GM12878 (cell line): ENCODE measurements at regions not wholly inside any gene's neighbourhood (a gene's known extent, or its start where the extent isn't known, plus 50 kb on each side); places are given as distances from the start of the nearest gene placed in this dataset.

Experiments used
- ATAC-seq: fragments of 200-7000 bp; cut with Tn5 transposase; 3 replicates; pipeline ENCODE4 v1.9.1; 2020; ENCODE audit warnings: mild to moderate bottlenecking, moderate library complexity
- BruUV-seq: library from RNA; stranded (reverse); fragments of 400-500 nt; replicated peaks from 2 replicates; lab custom pipeline; 2021; lab: Mats Ljungman, UMichigan
- CTCF ChIA-PET: fragments of 300-600 bp; sonication (Branson Sonifier 250); formaldehyde crosslinking; extraction: SDS; loops from one replicate; lab custom pipeline; 2021; ENCODE audit warnings: inconsistent platforms; lab: Yijun Ruan, JAX
- POLR2A ChIA-PET: fragments of 350-600 bp; formaldehyde crosslinking; extraction: SDS; loops from one replicate; lab custom pipeline; 2021; ENCODE audit warnings: inconsistent platforms; lab: Charles Lee
- RAD21 ChIA-PET: fragments of 300-600 bp; sonication (Branson Sonifier 250); formaldehyde crosslinking; loops from one replicate; lab custom pipeline; 2023; ENCODE audit warnings: antibody characterized with exemption; ENCODE audit not compliant: unreplicated experiment; lab: Charles Lee
- SMC1A ChIA-PET: fragments of 300-600 bp; sonication (Branson Sonifier 250); formaldehyde crosslinking; loops from one replicate; lab custom pipeline; 2023; ENCODE audit not compliant: unreplicated experiment, uncharacterized antibody; lab: Charles Lee
- DNase-seq: peaks from one replicate; pipeline ENCODE4 v3.0.0-alpha.2; 2011; ENCODE audit warnings: low read depth, low spot score
- FAIRE-seq: peaks from 3 replicates; lab custom pipeline; 2011; peaks lifted over from hg19 to GRCh38; lab: Jason Lieb, UNC
- H2AFZ ChIP-seq: 2 replicates; pipeline ENCODE4 v1.6.0; 2011; ENCODE audit warnings: low read depth, low read length, control low read depth; ENCODE audit not compliant: control insufficient read depth
- H3K27ac ChIP-seq: 2 replicates; pipeline ENCODE4 v1.5.1; 2011; ENCODE audit warnings: control low read depth; ENCODE audit not compliant: control insufficient read depth, insufficient read depth
- H3K27me3 ChIP-seq, 2 experiments: replicated peaks in 1 of 2; 2 replicates each; pipeline versions ENCODE4 v1.6.0 to v1.6.1; 2011; ENCODE audit warnings: low read length in 1 of 2; ENCODE audit not compliant: control insufficient read depth in 2 of 2, insufficient read depth in 2 of 2
- H3K36me3 ChIP-seq, 2 experiments: 2 replicates each; pipeline ENCODE4 v1.5.1; 2011; ENCODE audit warnings: low read length in 1 of 2; ENCODE audit not compliant: control insufficient read depth in 2 of 2, insufficient read depth in 2 of 2
- H3K4me1 ChIP-seq: 2 replicates; pipeline ENCODE4 v1.6.1; 2011; ENCODE audit warnings: mild to moderate bottlenecking, low read length, moderate library complexity, mixed read lengths; ENCODE audit not compliant: control insufficient read depth, insufficient read depth
- H3K4me2 ChIP-seq: 2 replicates; pipeline ENCODE4 v1.6.0; 2011; ENCODE audit warnings: control low read depth; ENCODE audit not compliant: control insufficient read depth, insufficient read depth
- H3K4me3 ChIP-seq: fragments of 200-600 bp; sonication (generic); 2 replicates; pipeline ENCODE4 v1.5.1; 2016
- H3K79me2 ChIP-seq: 2 replicates; pipeline ENCODE4 v1.6.0; 2011; ENCODE audit warnings: low read length; ENCODE audit not compliant: control insufficient read depth, insufficient read depth
- H3K9ac ChIP-seq: 2 replicates; pipeline ENCODE4 v1.8.0; 2011; ENCODE audit warnings: low read length, control low read depth, mixed read lengths; ENCODE audit not compliant: control insufficient read depth, insufficient read depth
- H3K9me3 ChIP-seq: replicated peaks from 3 replicates; pipeline ENCODE4 v1.5.1; 2011; ENCODE audit warnings: mild to moderate bottlenecking, low read length; ENCODE audit not compliant: control insufficient read depth, insufficient read depth
- H4K20me1 ChIP-seq: 2 replicates; pipeline ENCODE4 v1.6.0; 2011; ENCODE audit not compliant: control insufficient read depth, insufficient read depth
- ASH2L ChIP-seq: fragments of 300-600, 200-600 bp; sonication (generic); IDR thresholded peaks from 2 replicates; pipeline ENCODE4 v1.6.1; 2017; ENCODE audit warnings: low read depth, mild to moderate bottlenecking, borderline replicate concordance
- ETV6 ChIP-seq, 2 experiments: fragments of 450-650 bp in 1 of 2; IDR thresholded peaks in 1 of 2; conservative IDR thresholded peaks in 1 of 2; 2 replicates each; pipeline ENCODE4 v1.6.1; 2014; ENCODE audit warnings: antibody characterized with exemption in 1 of 2, borderline replicate concordance in 1 of 2, low read depth in 1 of 2, mild to moderate bottlenecking in 1 of 2, moderate library complexity in 1 of 2
- FOXK2 ChIP-seq: fragments of 450-650 bp; IDR thresholded peaks from 2 replicates; pipeline ENCODE4 v1.6.1; 2017; ENCODE audit warnings: mild to moderate bottlenecking, moderate library complexity
- GABPA ChIP-seq: IDR thresholded peaks from 2 replicates; pipeline ENCODE4 v1.6.1; 2014; ENCODE audit warnings: antibody characterized with exemption, low read depth, mild to moderate bottlenecking, inconsistent platforms
- GATAD2B ChIP-seq: fragments of 450-650 bp; conservative IDR thresholded peaks from 2 replicates; pipeline ENCODE4 v1.6.1; 2017; ENCODE audit warnings: low read depth, mild to moderate bottlenecking, moderate library complexity
- KDM1A ChIP-seq: fragments of 200-600 bp; sonication (generic); IDR thresholded peaks from 2 replicates; pipeline ENCODE4 v1.6.1; 2016; ENCODE audit warnings: borderline replicate concordance
- NKRF ChIP-seq: fragments of 450-650 bp; conservative IDR thresholded peaks from 2 replicates; pipeline ENCODE4 v1.6.1; 2017; ENCODE audit warnings: mild to moderate bottlenecking, moderate library complexity
- NRF1 ChIP-seq: conservative IDR thresholded peaks from 2 replicates; pipeline ENCODE4 v1.6.1; 2011; ENCODE audit warnings: mild to moderate bottlenecking, low read depth, low read length, improper control_type of control experiment
- RB1 ChIP-seq: fragments of 450-650 bp; formaldehyde crosslinking; IDR thresholded peaks from 2 replicates; pipeline ENCODE4 v1.6.1; 2017; ENCODE audit warnings: mild to moderate bottlenecking, borderline replicate concordance
- RCOR1 ChIP-seq: conservative IDR thresholded peaks from 2 replicates; pipeline ENCODE4 v1.6.1; 2012; ENCODE audit warnings: low read depth, low read length, improper control_type of control experiment
- TARDBP ChIP-seq: IDR thresholded peaks from 2 replicates; pipeline ENCODE4 v1.6.1; 2016; ENCODE audit warnings: borderline replicate concordance
- TCF7 ChIP-seq: IDR thresholded peaks from 2 replicates; pipeline ENCODE4 v1.6.1; 2014; ENCODE audit warnings: antibody characterized with exemption, borderline replicate concordance
- ZNF24 ChIP-seq: fragments of 450-650 bp; IDR thresholded peaks from 2 replicates; pipeline ENCODE4 v1.6.1; 2017; ENCODE audit warnings: antibody characterized with exemption, mild to moderate bottlenecking
- ZNF384 ChIP-seq: IDR thresholded peaks from 2 replicates; pipeline ENCODE4 v1.6.1; 2012; ENCODE audit warnings: low read depth, mild to moderate bottlenecking, low read length, improper control_type of control experiment, borderline replicate concordance
- whole genome bisulfite sequencing: methylation state at CpG from one replicate; pipeline ENCODE4 v1.1.6; 2016; ENCODE audit warnings: low lambda C conversion rate; ENCODE audit not compliant: insufficient replicate concordance, insufficient coverage; ENCODE audit errors: missing lambda C conversion rate; 5-methylcytosine and 5-hydroxymethylcytosine counted together
- in situ Hi-C: fragments of 300-500 bp; cut with MboI; formaldehyde crosslinking; loops from 9 replicates; pipeline ENCODE4 v1.14.3; 2018; ENCODE audit warnings: mixed read lengths
- intact Hi-C: fragments of 100-400 bp; cut with micrococcal nuclease; formaldehyde crosslinking; loops from one replicate; pipeline ENCODE4 v1.14.2; 2022; ENCODE audit not compliant: unreplicated experiment
- TF ChIP-seq, protein P1 (sequence below): fragments of 450-650 bp; IDR thresholded peaks from 2 replicates; pipeline ENCODE4 v1.6.1; 2017; ENCODE audit warnings: mild to moderate bottlenecking, low read depth, inconsistent platforms; ENCODE audit not compliant: poor library complexity, severe bottlenecking

DNA sequence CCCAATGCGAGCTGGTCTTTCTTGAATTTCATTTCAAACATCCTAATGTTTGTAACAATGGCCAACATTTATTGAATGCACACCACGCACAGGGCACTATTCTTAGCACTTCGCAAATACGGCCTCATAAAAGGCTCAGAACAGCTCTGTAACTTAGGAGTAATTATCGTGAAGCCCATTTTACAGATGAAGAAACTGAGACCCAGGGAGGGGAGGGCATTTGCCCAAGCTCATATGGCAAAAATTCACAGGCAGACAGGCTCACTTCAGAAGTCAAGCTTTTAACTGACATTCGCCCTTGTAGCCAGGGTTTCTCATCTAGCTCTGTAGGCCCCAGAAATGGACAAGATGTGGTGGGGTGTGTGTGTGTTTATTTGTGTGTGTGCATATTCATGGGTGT is 60.3 kb upstream of the TBX3 start:
- Histone ChIP-seq H3K4me1 (no peaks in the 10 kb centered on the region), H3K79me2 (no peaks in the 10 kb centered on the region), H3K9ac (no peak overlapping the region), H2AFZ (no peak overlapping the region), H3K9me3 (no peaks in the 10 kb centered on the region), H4K20me1 (no peaks in the 10 kb centered on the region), H3K4me3 (no peak overlapping the region), H3K4me2 (no peak overlapping the region), H3K27me3 (no peaks in the 10 kb centered on the region; a peak in 1 of 4 replicates), H3K27ac (no peak overlapping the region), H3K36me3 (no peaks in the 10 kb centered on the region)
- DNase-seq: no peak
- no TSS peak for BruUV-seq
- no peak for TF ChIP-seq FOXK2
- no peak for TF ChIP-seq ASH2L
- no peak for TF ChIP-seq KDM1A
- TF ChIP-seq GABPA: no peak
- TF ChIP-seq GATAD2B: no peak
- TF ChIP-seq TARDBP: no peak
- no peak for TF ChIP-seq NRF1
- TF ChIP-seq NKRF: no peak
- no peak for TF ChIP-seq TCF7
- no peak for TF ChIP-seq ETV6 (conservative IDR thresholded peaks at IDR 0.05 in 1 of 2, IDR thresholded peaks at IDR 0.05 in 1 of 2; ENCODE audit: borderline replicate concordance in 1 of 2, low read depth in 1 of 2)
- no peak for TF ChIP-seq ZNF384
- TF ChIP-seq ZNF24: no peak
- TF ChIP-seq RCOR1: no peak
- TF ChIP-seq RB1: no peak
- TF ChIP-seq, protein P1, sequence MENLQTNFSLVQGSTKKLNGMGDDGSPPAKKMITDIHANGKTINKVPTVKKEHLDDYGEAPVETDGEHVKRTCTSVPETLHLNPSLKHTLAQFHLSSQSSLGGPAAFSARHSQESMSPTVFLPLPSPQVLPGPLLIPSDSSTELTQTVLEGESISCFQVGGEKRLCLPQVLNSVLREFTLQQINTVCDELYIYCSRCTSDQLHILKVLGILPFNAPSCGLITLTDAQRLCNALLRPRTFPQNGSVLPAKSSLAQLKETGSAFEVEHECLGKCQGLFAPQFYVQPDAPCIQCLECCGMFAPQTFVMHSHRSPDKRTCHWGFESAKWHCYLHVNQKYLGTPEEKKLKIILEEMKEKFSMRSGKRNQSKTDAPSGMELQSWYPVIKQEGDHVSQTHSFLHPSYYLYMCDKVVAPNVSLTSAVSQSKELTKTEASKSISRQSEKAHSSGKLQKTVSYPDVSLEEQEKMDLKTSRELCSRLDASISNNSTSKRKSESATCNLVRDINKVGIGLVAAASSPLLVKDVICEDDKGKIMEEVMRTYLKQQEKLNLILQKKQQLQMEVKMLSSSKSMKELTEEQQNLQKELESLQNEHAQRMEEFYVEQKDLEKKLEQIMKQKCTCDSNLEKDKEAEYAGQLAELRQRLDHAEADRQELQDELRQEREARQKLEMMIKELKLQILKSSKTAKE: no peak
- no peak for ATAC-seq
- POLR2A ChIA-PET: no interaction called here
- 30% methylated on average over 6 of the region's 6 CpGs for WGBS
- intact Hi-C loops (no loop called here), in situ Hi-C loops (no loop called here)
- SMC1A ChIA-PET: no interaction called here
- no peak for FAIRE-seq
- CTCF ChIA-PET: no interaction called here
- RAD21 ChIA-PET: no interaction called here
